ENCODE measurements at regions not wholly inside any gene's neighbourhood (a gene's known extent, or its start where the extent isn't known, plus 50 kb on each side); places are given as distances from the start of the nearest gene placed in this dataset.

DNA sequence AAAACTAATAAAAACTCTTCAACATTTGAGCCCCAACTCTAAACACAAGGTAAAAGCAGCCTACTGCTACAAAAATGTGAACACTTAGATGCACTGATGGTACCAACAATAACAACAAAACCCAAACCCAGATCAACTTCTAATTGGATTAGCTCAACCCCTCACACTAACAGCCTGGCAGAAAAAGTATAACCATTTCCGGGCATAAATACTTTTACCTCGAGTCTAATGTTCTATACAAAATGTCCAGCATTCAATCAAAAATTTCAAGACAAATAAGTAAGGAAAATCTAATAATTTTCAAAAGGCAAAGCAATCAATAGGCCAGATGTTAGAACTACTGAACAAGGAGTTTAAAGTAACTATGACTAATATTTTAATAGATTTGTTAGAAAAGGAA is 303.3 kb downstream of the ARRDC4 start:
- TF ChIP-seq, protein P1, sequence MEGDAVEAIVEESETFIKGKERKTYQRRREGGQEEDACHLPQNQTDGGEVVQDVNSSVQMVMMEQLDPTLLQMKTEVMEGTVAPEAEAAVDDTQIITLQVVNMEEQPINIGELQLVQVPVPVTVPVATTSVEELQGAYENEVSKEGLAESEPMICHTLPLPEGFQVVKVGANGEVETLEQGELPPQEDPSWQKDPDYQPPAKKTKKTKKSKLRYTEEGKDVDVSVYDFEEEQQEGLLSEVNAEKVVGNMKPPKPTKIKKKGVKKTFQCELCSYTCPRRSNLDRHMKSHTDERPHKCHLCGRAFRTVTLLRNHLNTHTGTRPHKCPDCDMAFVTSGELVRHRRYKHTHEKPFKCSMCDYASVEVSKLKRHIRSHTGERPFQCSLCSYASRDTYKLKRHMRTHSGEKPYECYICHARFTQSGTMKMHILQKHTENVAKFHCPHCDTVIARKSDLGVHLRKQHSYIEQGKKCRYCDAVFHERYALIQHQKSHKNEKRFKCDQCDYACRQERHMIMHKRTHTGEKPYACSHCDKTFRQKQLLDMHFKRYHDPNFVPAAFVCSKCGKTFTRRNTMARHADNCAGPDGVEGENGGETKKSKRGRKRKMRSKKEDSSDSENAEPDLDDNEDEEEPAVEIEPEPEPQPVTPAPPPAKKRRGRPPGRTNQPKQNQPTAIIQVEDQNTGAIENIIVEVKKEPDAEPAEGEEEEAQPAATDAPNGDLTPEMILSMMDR (IDR thresholded peaks at IDR 0.05) = no peak
- no peak for TF ChIP-seq POLR2A (IDR thresholded peaks at IDR 0.05)

Measured in esophagus squamous epithelium (tissue), 4 donors.